Right atrium auricular region (tissue), 2 donors: ENCODE measurements at regions not wholly inside any gene's neighbourhood (a gene's known extent, or its start where the extent isn't known, plus 50 kb on each side); places are given as distances from the start of the nearest gene placed in this dataset.

ENCODE experiments used
- DNase-seq: peaks from one replicate; pipeline ENCODE4 v3.0.0-alpha.2; 2019; ENCODE audit warnings: low spot score
- H3K27ac ChIP-seq, 2 donors: fragments of 200-600 bp; sonication (generic); 1 replicate in 1 of 2; 2 replicates in 1 of 2; pipeline ENCODE4 v1.5.1; 2016 to 2019
- H3K27me3 ChIP-seq, 2 donors: fragments of 200-600 bp; sonication (generic); one replicate each; pipeline versions ENCODE4 v1.5.1 to v1.6.0; 2017 to 2019
- H3K36me3 ChIP-seq: fragments of 200-600 bp; sonication (generic); one replicate; pipeline ENCODE4 v1.5.1; 2016
- H3K4me1 ChIP-seq, 2 donors: fragments of 200-600 bp; sonication (generic); one replicate each; pipeline versions ENCODE4 v1.5.1 to v1.6.0; 2017 to 2019
- H3K4me3 ChIP-seq, 2 donors: fragments of 200-600 bp; sonication (generic); 1 replicate in 1 of 2; 2 replicates in 1 of 2; pipeline ENCODE4 v1.5.1; 2017 to 2019; ENCODE audit warnings: mild to moderate bottlenecking in 1 of 2, moderate library complexity in 1 of 2
- H3K9me3 ChIP-seq, 2 donors: fragments of 200-600 bp; sonication (generic); one replicate each; pipeline ENCODE4 v1.5.1; 2019
- TF ChIP-seq, protein P1 (sequence below), 2 donors: fragments of 200-600 bp; sonication (generic); IDR thresholded peaks; one replicate each; pipeline ENCODE4 v1.5.1; 2019; ENCODE audit warnings: antibody characterized with exemption in 2 of 2

- Histone ChIP-seq H3K9me3 (no peaks in the 10 kb centered on the region), H3K27me3 (no peaks in the 10 kb centered on the region), H3K36me3 (no peaks in the 10 kb centered on the region), H3K27ac (no peak overlapping the region), H3K4me1 (peaks cover 0 to 6% of the 10 kb centered on the region in 2 donors), H3K4me3 (no peak overlapping the region)
- TF ChIP-seq, protein P1, sequence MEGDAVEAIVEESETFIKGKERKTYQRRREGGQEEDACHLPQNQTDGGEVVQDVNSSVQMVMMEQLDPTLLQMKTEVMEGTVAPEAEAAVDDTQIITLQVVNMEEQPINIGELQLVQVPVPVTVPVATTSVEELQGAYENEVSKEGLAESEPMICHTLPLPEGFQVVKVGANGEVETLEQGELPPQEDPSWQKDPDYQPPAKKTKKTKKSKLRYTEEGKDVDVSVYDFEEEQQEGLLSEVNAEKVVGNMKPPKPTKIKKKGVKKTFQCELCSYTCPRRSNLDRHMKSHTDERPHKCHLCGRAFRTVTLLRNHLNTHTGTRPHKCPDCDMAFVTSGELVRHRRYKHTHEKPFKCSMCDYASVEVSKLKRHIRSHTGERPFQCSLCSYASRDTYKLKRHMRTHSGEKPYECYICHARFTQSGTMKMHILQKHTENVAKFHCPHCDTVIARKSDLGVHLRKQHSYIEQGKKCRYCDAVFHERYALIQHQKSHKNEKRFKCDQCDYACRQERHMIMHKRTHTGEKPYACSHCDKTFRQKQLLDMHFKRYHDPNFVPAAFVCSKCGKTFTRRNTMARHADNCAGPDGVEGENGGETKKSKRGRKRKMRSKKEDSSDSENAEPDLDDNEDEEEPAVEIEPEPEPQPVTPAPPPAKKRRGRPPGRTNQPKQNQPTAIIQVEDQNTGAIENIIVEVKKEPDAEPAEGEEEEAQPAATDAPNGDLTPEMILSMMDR (IDR thresholded peaks at IDR 0.05) = peak; percentile 83 to 94
- peak; percentile 98 for DNase-seq
Measured at GRCh38 chr13:30132623-30133553, 174.5 kb downstream of the KATNAL1 start.

DNA sequence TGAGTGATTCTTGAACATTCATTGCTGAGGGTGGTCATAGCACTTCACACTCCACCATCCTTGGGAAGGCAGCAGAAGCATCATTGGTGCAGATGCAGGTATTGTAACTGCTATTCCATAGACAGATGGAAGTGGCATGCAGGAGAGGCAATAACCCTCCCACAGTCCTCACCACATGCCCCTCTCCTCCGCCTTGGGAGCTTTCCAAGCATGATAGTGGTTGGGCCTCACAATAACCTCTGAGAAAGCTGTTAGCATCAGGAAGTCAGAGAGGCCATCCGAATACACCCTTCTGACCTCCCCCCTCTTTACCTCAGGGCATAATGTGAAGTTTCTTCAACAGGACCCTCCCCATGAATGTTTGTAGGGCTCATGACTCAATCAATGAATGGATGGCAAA lies 177.9 kb downstream of the KATNAL1 start:
- peaks cover 0 to 19% of the 10 kb centered on the region in 2 donors for H3K4me1 ChIP-seq
- DNase-seq = no peak
- no peaks in the 10 kb centered on the region for H3K36me3 ChIP-seq
- TF ChIP-seq, protein P1 (IDR thresholded peaks at IDR 0.05) = no peak
- no peaks in the 10 kb centered on the region for H3K9me3 ChIP-seq
- no peak overlapping the region for H3K27ac ChIP-seq
- H3K27me3 ChIP-seq = no peaks in the 10 kb centered on the region
- H3K4me3 ChIP-seq = no peak overlapping the region

GRCh38 chr13:30128591-30128990 lies 178.8 kb downstream of the KATNAL1 start:
- no peak overlapping the region for H3K4me3 ChIP-seq
- no peak for DNase-seq
- H3K9me3 ChIP-seq = no peaks in the 10 kb centered on the region
- H3K4me1 ChIP-seq = peaks cover 0 to 19% of the 10 kb centered on the region in 2 donors
- no peak overlapping the region for H3K27ac ChIP-seq
- TF ChIP-seq, protein P1 (IDR thresholded peaks at IDR 0.05) = no peak
- H3K27me3 ChIP-seq = no peaks in the 10 kb centered on the region
- H3K36me3 ChIP-seq = no peaks in the 10 kb centered on the region

DNA sequence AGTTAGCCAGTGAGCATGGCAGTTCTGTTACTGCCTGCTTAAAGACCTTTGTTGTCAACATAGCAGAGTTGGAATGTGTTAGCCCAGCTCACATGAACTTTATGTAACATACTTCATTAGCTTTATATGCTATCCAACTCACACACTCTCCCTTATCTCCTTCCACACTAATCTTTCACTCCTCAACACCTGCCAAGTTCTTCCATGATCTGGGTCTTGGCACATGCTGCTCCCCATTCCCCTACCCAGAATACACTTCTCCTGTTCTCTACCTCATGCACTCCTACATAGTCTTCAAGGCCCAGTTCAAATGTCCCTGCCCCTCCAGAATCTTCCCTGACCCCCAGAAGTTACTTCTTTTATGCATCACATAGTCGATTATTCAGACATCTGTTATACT lies 179.3 kb downstream of the KATNAL1 start:
- TF ChIP-seq, protein P1 (IDR thresholded peaks at IDR 0.05) = no peak

GRCh38 chr13:30126903-30127428 lies 180.4 kb downstream of the KATNAL1 start:
- Histone ChIP-seq H3K36me3 (no peaks in the 10 kb centered on the region), H3K27ac (no peak overlapping the region), H3K27me3 (no peaks in the 10 kb centered on the region), H3K4me1 (peaks cover 0 to 14% of the 10 kb centered on the region in 2 donors), H3K9me3 (no peaks in the 10 kb centered on the region), H3K4me3 (no peak overlapping the region)
- DNase-seq = no peak
- TF ChIP-seq, protein P1 (IDR thresholded peaks at IDR 0.05) = no peak

More for the DNA sequence above, 179.3 kb downstream of the KATNAL1 start:
- Histone ChIP-seq H3K27me3 (no peaks in the 10 kb centered on the region), H3K27ac (peak overlapping the region in 1 of 2 donors; percentile 29), H3K36me3 (no peaks in the 10 kb centered on the region), H3K4me3 (no peak overlapping the region), H3K4me1 (peaks cover 0 to 19% of the 10 kb centered on the region in 2 donors), H3K9me3 (no peaks in the 10 kb centered on the region)
- DNase-seq = no peak
